SK-MEL-5 (cell line): ENCODE measurements at regions not wholly inside any gene's neighbourhood (a gene's known extent, or its start where the extent isn't known, plus 50 kb on each side); places are given as distances from the start of the nearest gene placed in this dataset.

Experiments used
- DNase-seq: peaks from one replicate; pipeline ENCODE4 v3.0.0-alpha.2; 2016; ENCODE audit warnings: low read depth, low spot score
- in situ Hi-C: cut with HindIII; loops from 2 replicates; pipeline ENCODE4 v1.10.0; 2016; ENCODE audit warnings: low sequenced_read_pairs, high pct_unique_total_duplicates, low pct_unique_long_range_greater_than_20kb

DNA sequence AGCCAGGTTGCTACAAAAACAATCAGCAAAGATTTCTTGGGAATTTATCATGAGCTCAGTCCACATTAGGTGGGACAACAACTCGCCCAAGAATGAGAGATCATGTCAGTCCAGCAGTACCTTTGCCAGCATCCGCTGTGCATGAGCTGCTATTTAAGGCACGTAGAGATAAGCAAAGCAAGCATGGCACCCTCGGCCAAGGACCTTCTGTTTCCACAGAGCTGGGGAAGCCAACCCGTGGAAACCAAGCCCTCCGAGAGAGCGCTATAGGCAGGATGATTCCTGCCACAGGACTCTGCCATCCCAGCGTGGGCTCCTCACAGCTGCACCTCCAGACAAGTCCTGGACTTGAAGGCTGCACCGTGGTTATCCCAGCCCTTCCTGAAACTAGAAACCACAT, 189.5 kb upstream of the PPP1R26 start:
- DNase-seq: no peak
- in situ Hi-C loops: no loop called here

DNA sequence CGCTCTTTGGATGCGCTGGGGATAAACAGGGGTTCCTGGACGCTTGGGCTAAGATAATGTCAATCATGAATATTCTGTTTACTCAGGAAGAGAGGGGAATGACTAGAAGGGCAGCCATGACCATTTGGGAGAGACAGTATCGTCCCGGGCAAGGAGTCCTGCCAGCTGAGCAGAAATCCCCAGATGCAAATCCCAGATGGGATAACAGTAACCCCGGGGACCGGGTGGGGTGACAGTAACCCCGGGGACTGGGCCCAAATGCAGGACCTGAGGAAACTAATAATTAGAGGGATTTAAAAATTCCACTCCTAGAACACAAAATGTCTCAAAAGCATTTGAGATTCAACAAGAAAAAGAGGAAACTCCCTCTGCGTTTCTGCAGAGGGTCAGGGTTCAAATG, 189.0 kb upstream of the PPP1R26 start:
- in situ Hi-C loops: no loop called here
- DNase-seq: no peak

DNA sequence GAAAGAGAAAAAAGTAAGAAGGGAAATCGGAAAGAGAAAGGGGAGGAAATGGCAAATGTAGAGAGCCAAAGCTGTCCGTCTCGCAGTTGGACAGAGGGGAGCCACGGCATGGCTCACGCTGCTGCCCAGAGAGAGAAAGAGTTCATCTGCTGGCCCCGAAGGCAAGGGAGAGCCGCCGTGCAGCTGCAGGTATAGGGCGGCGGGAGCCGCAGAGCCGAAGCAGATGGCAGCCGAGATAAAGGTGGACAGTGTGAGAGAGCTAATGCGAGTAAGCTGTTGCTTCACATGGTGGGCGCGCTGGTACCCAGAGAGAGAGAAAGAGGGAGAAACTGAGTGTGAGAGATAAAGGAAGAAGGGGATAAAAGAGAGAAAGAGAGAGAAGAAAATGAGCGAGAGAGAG, 188.4 kb upstream of the PPP1R26 start:
- DNase-seq: no peak
- in situ Hi-C loops: no loop called here

DNA sequence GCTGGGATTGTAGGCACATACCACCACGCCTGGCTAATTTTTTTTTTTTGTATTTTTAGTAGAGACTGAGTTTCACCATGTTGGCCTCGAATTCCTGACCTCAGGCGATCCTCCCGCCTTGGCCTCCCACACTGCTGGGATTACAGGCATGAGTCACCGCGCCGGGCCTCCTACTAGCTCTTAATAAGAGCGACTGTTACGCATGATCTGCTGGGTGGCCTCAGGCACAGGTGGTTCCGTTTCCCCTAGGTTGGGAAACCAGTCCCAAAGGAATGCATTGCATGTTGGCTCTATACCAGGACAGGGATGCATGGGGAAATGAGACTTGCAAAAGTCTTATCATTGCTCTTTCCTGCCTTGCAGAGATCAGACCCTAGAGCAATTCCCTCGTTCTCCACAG, 184.7 kb upstream of the PPP1R26 start:
- in situ Hi-C loops: no loop called here
- no peak for DNase-seq

DNA sequence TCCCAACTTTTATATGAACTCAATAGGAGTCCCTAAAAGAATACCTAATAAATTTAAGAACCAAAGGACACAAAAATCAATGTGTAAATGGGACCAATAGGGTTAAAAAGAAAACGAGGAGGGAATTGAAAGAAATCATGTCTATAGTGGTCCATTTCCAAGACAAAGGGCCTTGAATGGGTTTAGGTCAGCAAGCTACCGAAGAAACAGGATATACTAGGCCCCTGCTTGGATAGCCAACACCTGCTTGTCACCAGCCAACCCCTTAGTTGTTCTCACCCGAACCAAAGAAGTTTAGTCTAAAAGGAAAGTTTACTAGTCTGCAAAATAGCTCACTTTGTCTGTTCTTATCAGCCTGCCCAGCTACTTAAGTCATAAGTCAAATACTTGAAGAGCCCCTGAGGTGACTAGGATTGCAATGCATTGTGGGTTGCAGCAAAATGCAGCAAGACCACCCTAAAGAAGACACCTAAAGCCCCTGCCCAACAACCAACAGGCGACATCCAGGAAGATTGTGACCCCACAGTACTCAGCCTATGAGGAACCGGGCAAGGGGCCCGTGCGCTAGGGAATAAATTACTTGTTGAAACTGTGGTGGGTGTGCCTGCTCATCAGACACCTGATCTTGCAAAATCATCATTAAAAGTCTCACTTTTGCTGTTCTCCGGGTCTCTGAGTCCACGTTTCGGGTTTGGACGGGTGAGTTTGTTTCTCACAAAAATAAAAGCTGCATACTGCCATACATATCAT, 183.9 kb upstream of the PPP1R26 start:
- in situ Hi-C loops: no loop called here
- DNase-seq: no peak

DNA sequence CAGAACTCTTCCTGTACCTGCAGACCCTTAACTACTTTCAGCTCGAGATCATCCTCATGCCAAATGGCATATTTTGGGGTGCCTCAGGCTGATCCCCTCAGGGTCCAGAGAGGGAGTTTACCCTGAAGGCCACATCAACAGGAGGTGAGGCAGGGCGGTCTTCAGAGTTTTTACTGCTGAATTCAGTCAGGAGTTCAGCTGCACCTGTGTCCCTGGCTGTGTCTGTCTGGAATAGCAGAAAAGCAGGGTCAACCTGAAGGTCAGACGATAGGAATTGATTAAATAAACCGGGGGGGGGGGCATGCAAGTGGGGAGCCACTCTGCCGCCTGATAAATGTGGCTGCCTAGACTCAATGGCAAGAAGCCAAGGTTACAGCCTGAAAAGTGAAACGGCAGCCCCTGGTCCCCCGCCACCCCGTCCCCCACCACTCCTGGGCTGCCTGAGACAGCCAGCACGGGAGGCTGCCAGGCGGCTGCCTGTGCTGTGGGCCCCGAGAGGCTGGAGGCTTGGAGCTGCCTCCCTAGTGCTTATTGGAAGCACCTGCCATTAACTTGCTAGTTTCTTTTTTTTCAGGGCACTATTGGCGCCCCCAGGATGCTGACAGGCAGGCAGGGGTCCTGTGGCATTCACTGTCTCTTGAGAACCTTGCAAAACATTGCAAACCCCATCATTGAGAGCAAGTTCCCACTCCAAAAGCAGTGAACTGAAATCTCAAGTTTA, 182.7 kb upstream of the PPP1R26 start:
- no peak for DNase-seq
- in situ Hi-C loops: no loop called here

DNA sequence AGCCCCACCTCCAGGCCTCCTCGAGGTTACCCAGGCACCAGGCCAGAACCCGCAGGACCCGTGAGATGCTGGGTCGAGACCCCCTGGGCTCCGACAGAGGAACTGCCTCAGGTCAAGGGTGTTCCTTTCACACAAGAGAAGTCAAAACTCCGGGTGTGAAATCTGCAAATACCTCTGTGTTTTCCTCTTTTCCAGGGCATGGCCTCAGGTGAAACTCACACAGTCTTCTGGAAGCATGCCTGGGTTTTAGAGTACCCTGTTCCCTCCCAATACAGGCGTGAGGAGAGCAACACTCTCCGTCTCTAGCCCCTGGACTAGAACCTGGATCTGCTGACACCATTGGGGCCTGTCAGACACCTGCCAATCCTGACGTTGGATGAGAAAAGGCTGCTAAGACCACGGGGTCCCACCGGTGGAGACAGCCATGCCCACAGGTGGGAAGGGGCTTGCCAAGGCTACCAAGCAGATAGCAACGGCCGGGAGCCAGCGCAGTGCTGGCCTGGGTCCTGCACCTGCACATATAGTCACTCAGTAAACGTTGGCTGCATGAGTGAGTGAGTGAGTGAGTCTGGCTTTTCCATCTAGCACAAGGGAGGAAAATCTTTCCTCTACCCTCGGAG, 182.0 kb upstream of the PPP1R26 start:
- in situ Hi-C loops: no loop called here
- no peak for DNase-seq

DNA sequence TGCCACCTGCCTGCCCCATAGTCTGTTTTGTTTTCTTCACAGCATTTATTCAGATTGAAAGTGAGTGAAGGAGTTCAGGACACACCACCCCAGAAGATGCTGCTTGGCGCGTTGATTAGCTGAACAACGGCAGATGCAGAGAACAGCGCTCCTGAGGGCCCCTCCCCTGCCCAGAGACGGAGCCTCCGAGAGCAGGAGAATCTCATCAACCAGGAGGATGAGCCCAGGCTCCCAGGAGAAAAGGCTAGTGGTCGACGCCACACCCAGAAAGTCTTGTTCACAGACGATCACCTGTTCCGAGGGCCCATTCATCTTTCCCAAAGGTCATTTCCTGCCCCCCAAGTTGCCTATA, 180.4 kb upstream of the PPP1R26 start:
- no peak for DNase-seq
- in situ Hi-C loops: no loop called here

DNA sequence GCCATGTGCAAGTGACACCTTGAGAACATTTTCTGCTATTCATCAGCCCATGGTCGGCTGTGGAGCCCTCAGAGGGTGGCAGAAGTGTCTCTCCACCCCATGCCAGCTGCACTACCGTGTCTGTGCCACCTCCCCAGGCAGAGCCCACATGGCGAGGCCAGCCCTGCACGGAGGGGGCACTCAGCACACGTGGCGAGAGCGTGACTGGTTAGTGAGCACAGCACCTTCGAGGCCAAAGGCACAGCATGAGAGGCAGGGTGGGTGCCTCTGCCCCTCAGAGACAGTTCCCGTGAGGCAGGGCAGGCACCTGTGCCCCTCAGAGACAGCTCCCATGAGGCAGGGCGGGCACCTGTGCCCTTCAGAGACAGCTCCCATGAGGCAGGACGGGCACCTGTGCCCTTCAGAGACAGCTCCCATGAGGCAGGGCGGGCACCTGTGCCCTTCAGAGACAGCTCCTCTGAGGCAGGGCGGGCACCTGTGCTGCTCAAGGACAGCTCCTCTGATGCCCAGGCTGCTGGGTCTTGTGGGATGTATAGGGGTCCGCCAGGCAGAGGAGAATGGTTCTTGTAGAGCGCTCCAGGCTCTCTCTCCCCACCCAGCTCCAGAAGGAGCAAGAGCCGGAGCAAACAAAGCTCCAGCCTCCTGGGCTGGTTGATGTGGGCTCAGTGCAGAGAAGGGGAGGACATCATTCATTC, 179.8 kb upstream of the PPP1R26 start:
- no peak for DNase-seq
- in situ Hi-C loops: no loop called here

DNA sequence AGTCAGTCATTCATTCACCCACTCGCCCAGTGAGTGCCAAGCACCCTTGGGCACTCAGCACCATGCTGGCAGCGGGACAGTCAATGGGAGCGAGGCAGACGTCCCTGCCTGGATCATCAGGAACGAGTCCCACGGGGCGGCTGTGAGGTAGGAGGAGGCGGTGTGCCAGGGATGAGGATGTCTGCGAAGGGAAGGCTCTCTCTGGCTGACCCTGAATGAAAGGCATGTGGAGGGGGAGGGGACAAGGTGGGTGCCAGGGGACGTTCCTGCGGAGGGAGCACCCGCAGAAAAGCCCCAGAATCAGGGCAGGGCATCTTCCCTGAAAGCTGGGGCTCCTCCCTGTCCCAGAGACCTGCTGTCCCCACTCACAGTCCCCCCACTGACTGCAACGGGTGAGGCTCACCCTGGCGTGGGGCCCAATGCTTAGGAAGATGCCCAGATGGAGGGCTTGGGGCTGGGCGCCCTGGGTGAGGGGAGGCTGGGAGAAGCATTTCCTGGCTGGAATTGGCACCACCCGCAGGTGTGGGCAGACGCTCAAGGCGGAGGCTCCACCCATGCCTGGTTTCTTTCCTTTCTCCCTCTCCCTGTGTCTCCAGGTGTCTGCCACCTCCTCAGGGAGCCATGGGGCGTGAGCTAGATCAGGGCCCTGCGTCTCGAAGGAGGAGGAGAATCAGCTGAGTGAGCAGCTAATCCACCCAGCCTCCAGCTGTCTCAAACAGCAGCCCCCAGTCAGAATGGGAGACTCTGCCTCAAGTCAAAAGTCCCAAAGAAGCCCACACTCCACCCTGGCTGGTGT, 179.0 kb upstream of the PPP1R26 start:
- in situ Hi-C loops: no loop called here
- DNase-seq: no peak

DNA sequence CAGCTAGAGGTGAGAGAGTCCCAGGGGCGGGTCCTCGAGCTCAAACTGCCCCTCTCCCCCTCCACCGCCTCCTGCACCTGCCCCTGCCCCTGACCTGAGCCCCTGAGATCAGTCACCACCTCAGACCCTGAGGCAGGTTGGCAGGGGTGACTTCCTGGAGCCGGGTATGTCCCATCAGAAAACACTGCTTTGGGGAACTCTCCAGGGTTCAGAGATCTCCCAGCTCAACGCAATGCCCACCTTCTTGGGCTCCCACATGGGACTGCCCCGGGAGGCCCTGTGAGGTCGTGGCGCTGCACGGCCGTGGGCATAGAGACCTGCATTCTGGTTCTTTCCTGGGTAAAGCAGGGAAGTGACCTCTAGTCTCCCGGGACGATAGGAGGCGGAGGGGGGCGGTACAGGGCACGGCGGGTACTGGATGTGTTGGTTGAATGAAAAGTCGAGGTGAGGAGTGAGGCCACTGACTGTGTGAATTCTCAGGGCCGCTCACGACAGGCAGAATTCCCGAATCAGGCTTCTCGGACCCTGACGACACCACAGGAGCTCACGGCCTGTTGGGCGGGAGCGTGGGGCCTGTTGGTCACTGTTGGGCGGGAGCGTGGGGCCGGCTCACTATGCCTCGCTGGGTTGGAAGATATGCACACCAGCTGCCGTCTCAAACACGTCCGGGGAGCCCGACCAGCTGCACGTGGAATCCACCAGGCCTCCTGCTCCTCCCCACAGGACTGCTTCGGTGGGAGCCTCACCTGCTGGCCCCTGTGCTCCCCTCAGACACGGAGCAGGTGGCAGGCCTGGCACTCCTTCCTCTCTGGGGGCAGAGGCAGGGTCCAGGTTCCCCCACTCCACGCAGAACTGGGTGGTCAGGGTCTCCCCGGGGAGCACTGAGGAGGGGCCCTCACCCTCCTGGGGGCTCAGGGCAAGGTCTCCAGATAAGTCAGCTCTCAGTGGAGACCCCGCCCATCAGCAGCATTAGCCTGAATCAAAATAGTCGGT, 178.0 kb upstream of the PPP1R26 start:
- in situ Hi-C loops: no loop called here

DNA sequence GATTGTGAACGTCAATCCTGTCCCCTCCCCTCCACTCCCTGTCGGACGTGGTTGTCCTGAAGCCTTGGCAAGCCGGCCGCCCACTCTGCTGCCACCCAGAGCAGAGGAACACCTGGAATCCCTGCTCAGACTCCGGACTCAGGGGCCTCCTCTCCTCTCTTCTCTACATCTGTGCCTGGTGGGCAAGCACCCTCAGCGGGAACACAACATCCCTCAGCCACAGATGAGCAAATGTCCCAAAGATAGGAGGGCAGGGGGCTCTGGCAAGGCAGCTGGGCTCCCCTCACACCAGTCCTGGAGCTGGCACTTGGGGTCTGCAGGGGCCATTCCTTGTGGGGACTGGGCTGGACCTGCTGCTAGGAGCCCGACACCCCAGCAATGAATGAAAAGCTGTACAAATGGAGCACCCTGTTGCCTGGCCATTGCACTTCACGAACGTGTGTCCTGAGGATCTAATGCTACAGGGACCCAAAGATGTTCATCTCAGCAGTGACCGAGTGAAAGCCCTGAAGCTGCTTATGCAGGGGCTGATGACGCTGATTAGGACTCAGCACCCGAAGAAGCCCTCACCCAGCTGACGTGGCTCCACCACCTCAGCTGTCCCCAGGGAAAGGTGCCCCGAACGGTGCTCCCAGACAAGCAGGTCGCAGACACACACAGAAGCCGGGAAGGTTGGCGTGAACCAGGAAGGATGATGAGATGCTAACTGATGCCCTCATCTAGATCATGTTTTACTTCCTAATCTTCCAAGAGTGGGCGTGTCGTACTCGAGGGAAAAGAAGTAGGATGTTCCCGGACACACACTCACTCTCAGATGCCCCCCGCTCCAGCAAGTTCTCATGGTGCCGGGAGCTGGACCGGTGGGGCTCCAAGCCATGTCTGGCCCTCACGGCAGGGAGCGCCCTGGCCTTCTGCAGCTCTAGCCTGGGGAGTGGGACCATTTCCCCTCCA, 177.0 kb upstream of the PPP1R26 start:
- in situ Hi-C loops: no loop called here
- DNase-seq: no peak

More for the DNA sequence above, 178.0 kb upstream of the PPP1R26 start:
- DNase-seq: no peak

DNA sequence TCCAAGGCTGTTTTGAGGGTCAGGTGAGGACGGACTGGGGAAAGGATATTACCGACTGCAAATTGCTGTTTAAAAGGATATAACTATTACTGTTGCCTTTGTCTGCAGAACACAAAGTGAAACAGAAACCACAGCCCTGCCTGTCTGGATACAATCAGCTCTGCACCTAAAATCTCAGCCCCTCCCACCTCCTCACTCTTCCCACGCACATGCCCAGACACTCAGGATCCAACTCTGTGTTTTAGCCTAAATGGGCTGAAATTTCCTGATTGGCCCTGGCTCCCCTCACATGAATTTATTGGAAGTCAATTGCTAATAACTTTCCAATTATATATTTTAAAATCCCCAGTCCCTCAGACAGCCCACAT, 176.3 kb upstream of the PPP1R26 start:
- no peak for DNase-seq
- in situ Hi-C loops: no loop called here

DNA sequence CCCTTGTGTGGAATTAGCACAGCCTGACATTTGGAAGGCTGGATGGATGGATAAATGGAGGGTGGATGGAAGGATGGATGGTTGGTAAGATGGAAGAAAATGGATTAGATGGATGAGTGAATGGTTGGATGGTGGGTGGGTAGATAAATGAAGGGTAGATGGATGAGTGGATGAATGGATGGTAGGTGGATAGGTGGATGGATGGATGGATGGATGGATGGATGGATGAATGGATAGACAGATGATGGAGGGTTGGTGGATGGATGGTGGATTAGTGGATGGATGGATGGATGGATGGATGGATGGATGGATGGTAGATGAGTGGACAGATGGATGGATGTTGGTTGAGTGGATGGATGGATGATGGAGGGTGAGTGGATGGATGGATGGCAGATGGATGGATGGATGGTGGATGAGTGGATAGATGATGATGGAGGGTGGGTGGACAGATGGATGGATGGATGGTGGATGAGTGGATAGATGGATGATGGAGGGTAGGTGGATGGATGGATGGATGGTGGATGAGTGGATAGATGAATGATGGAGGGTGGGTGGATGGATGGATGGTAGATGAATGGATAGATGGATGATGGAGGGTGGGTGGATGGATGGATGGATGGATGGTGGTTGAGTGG, 175.6 kb upstream of the PPP1R26 start:
- no peak for DNase-seq
- in situ Hi-C loops: no loop called here

DNA sequence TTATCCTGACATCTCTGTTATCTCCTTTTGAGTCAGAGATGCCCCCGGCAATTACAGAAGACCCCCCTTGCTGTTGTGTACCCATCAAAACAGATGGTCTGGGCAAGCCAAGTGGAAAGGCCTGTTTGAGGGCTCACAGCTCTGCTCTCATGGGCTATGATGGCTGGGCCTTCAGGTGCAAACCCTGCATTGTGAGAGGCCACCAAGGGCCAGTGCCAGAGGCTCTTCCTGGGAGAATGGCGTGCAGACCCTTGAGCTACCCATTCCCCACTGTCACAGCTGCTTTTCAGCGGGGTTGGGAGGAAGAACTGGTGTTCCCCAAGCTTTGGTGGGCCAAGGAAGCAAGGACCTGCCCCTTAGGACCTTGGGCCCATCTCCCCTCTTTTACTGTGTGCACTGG, 174.7 kb upstream of the PPP1R26 start:
- in situ Hi-C loops: no loop called here
- DNase-seq: no peak
